Ovary (tissue), 3 donors: ENCODE measurements at regions not wholly inside any gene's neighbourhood (a gene's known extent, or its start where the extent isn't known, plus 50 kb on each side); places are given as distances from the start of the nearest gene placed in this dataset.

Source experiments
- CTCF ChIP-seq, 3 donors: fragments of 450-650 bp in 2 of 3; fragments of 200-600 bp in 1 of 3; IDR thresholded peaks; one replicate each; pipeline versions ENCODE4 v1.5.1 to v1.8.0; 2016 to 2022; ENCODE audit warnings: antibody characterized with exemption in 3 of 3, mild to moderate bottlenecking in 1 of 3
- POLR2A ChIP-seq: fragments of 450-650 bp; IDR thresholded peaks from one replicate; pipeline ENCODE4 v1.6.1; 2017; ENCODE audit warnings: antibody characterized with exemption, mild to moderate bottlenecking, moderate library complexity
- donor health status: DM: no; HTN: no; CAD: no.

GRCh38 chr3:94539937-94540336 is 477.1 kb downstream of the NSUN3 start:
- TF ChIP-seq CTCF (IDR thresholded peaks at IDR 0.05) (no peak), POLR2A (no peak)
